Glutamatergic neuron (in vitro differentiated cells): ENCODE measurements at regions not wholly inside any gene's neighbourhood (a gene's known extent, or its start where the extent isn't known, plus 50 kb on each side); places are given as distances from the start of the nearest gene placed in this dataset.

ENCODE experiments used
- DNase-seq: peaks from one replicate; pipeline ENCODE4 v3.0.0; 2022
- H3K27ac Mint-ChIP-seq: one replicate; pipeline ENCODE4 v1.8.0; 2020; ENCODE audit warnings: mild to moderate bottlenecking, mixed read lengths, inconsistent platforms; ENCODE audit not compliant: unreplicated experiment
- H3K27me3 Mint-ChIP-seq: one replicate; pipeline ENCODE4 v1.8.0; 2020; ENCODE audit warnings: mild to moderate bottlenecking, moderate library complexity, mixed read lengths, inconsistent platforms; ENCODE audit not compliant: unreplicated experiment
- H3K36me3 Mint-ChIP-seq: one replicate; pipeline ENCODE4 v1.8.0; 2020; ENCODE audit warnings: mild to moderate bottlenecking, mixed read lengths, inconsistent platforms; ENCODE audit not compliant: unreplicated experiment
- H3K4me1 Mint-ChIP-seq: one replicate; pipeline ENCODE4 v1.8.0; 2020; ENCODE audit warnings: mild to moderate bottlenecking, low read depth, mixed read lengths, inconsistent platforms; ENCODE audit not compliant: unreplicated experiment
- H3K4me3 Mint-ChIP-seq: one replicate; pipeline ENCODE4 v1.8.0; 2020; ENCODE audit warnings: mild to moderate bottlenecking, mixed read lengths, inconsistent platforms; ENCODE audit not compliant: unreplicated experiment
- H3K9me3 Mint-ChIP-seq: one replicate; pipeline ENCODE4 v1.8.0; 2020; ENCODE audit warnings: mild to moderate bottlenecking, moderate library complexity, mixed read lengths, inconsistent platforms; ENCODE audit not compliant: unreplicated experiment
- CTCF ChIP-seq: fragments of 200-600 bp; sonication (generic); IDR thresholded peaks from one replicate; pipeline ENCODE4 v1.5.0; 2021; ENCODE audit not compliant: partially characterized antibody, unreplicated experiment

GRCh38 chr3:59508273-59508672 is 458.4 kb upstream of the CFAP20DC start:
- H3K9me3 Mint-ChIP-seq, result no peaks in the 10 kb centered on the region
- DNase-seq, result no peak
- peaks cover 10% of the 10 kb centered on the region for H3K36me3 Mint-ChIP-seq
- TF ChIP-seq CTCF, result no peak
- peaks cover 2% of the 10 kb centered on the region for H3K27me3 Mint-ChIP-seq
- no peak overlapping the region for H3K4me3 Mint-ChIP-seq
- H3K27ac Mint-ChIP-seq, result no peak overlapping the region
- no peaks in the 10 kb centered on the region for H3K4me1 Mint-ChIP-seq

GRCh38 chr3:59506191-59506590 is 456.4 kb upstream of the CFAP20DC start:
- Mint-ChIP-seq H3K27ac (no peak overlapping the region), H3K27me3 (no peaks in the 10 kb centered on the region), H3K36me3 (peaks cover 5% of the 10 kb centered on the region), H3K9me3 (no peaks in the 10 kb centered on the region), H3K4me3 (no peak overlapping the region), H3K4me1 (no peaks in the 10 kb centered on the region)
- DNase-seq, result no peak
- no peak for TF ChIP-seq CTCF

GRCh38 chr3:59503441-59503840 is 453.6 kb upstream of the CFAP20DC start:
- no peak for DNase-seq
- Mint-ChIP-seq H3K36me3 (peaks cover 2% of the 10 kb centered on the region), H3K9me3 (no peaks in the 10 kb centered on the region), H3K4me1 (no peaks in the 10 kb centered on the region), H3K27ac (no peak overlapping the region), H3K27me3 (no peaks in the 10 kb centered on the region), H3K4me3 (no peak overlapping the region)
- TF ChIP-seq CTCF, result no peak

GRCh38 chr3:59502806-59503205 is 453.0 kb upstream of the CFAP20DC start:
- H3K4me1 Mint-ChIP-seq, result no peaks in the 10 kb centered on the region
- TF ChIP-seq CTCF, result no peak
- peaks cover 1% of the 10 kb centered on the region for H3K9me3 Mint-ChIP-seq
- no peak overlapping the region for H3K27ac Mint-ChIP-seq
- H3K36me3 Mint-ChIP-seq, result no peaks in the 10 kb centered on the region
- H3K27me3 Mint-ChIP-seq, result no peaks in the 10 kb centered on the region
- no peak overlapping the region for H3K4me3 Mint-ChIP-seq
- DNase-seq, result no peak

- H3K9me3 Mint-ChIP-seq, result peaks cover 1% of the 10 kb centered on the region
- no peak overlapping the region for H3K4me3 Mint-ChIP-seq
- DNase-seq, result no peak
- no peak overlapping the region for H3K27ac Mint-ChIP-seq
- no peaks in the 10 kb centered on the region for H3K36me3 Mint-ChIP-seq
- no peak for TF ChIP-seq CTCF
- no peaks in the 10 kb centered on the region for H3K27me3 Mint-ChIP-seq
- no peaks in the 10 kb centered on the region for H3K4me1 Mint-ChIP-seq
These were observed 450.1 kb upstream of the CFAP20DC start for GRCh38 chr3:59499954-59500353.
